ENCODE measurements at regions not wholly inside any gene's neighbourhood (a gene's known extent, or its start where the extent isn't known, plus 50 kb on each side); places are given as distances from the start of the nearest gene placed in this dataset.

GRCh38 chr5:74319076-74319475, 321.5 kb downstream of the ENC1 start:
- TF ChIP-seq CTCF (conservative IDR thresholded peaks at IDR 0.05; ENCODE audit: low read depth, low read length) (no peak), EZH2 (IDR thresholded peaks at IDR 0.05; ENCODE audit: borderline replicate concordance, low read depth, low read length, poor library complexity, severe bottlenecking) (no peak)
